SK-N-SH (cell line): ENCODE measurements at regions not wholly inside any gene's neighbourhood (a gene's known extent, or its start where the extent isn't known, plus 50 kb on each side); places are given as distances from the start of the nearest gene placed in this dataset.

Experiments used
- GATA2 ChIP-seq: sonication (generic); formaldehyde crosslinking; IDR thresholded peaks from 2 replicates; pipeline ENCODE4 v1.5.0; 2020; ENCODE audit warnings: mild to moderate bottlenecking, missing genetic modification reagents
- MAX ChIP-seq: IDR thresholded peaks from 2 replicates; pipeline ENCODE4 v1.4.0; 2012; ENCODE audit warnings: low read depth
- MEF2A ChIP-seq: IDR thresholded peaks from 2 replicates; pipeline ENCODE4 v1.4.0; 2012; ENCODE audit warnings: low read depth, borderline replicate concordance
- POLR2AphosphoS5 ChIP-seq: IDR thresholded peaks from 2 replicates; pipeline ENCODE4 v1.6.1; 2012; ENCODE audit warnings: low read depth, low read length
- REST ChIP-seq: IDR thresholded peaks from 2 replicates; pipeline ENCODE4 v1.6.1; 2012; ENCODE audit warnings: mild to moderate bottlenecking, low read depth, low read length, moderate library complexity
- SIN3A ChIP-seq: IDR thresholded peaks from 2 replicates; pipeline ENCODE4 v1.6.1; 2012; ENCODE audit warnings: low read depth, mild to moderate bottlenecking, low read length, moderate library complexity, borderline replicate concordance
- TAF1 ChIP-seq: IDR thresholded peaks from 2 replicates; pipeline ENCODE4 v1.6.1; 2012; ENCODE audit warnings: low read depth, mild to moderate bottlenecking, low read length, moderate library complexity, borderline replicate concordance
- TF ChIP-seq, protein P1 (sequence below): fragments of 200-600 bp; sonication (generic); IDR thresholded peaks from 2 replicates; pipeline ENCODE4 v1.6.1; 2017; ENCODE audit warnings: antibody characterized with exemption, mild to moderate bottlenecking, moderate library complexity

DNA sequence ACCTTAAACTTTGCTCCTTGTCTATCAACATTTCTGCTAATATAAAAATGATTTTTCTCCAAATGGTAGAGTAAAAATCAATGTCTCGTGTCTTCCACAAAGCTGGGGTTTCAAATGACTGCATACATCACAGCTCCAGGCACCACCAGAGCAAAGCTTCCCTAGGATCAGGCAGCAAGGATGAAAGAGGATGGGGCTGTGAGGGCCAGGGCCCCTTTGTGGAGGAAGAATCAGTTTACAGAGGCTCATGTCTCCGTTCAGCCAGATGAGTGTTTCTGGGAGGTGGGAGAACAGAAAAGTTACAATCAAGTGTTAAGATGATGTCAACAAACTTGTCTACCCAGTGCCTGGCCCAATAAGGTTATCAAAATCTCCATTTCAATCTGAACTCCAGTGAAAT is 105.5 kb downstream of the BDH1 start:
- TF ChIP-seq REST (no peak), MAX (no peak), GATA2 (CRISPR knock-in tag) (no peak), SIN3A (no peak), POLR2AphosphoS5 (no peak), MEF2A (no peak), TAF1 (no peak)
- TF ChIP-seq, protein P1, sequence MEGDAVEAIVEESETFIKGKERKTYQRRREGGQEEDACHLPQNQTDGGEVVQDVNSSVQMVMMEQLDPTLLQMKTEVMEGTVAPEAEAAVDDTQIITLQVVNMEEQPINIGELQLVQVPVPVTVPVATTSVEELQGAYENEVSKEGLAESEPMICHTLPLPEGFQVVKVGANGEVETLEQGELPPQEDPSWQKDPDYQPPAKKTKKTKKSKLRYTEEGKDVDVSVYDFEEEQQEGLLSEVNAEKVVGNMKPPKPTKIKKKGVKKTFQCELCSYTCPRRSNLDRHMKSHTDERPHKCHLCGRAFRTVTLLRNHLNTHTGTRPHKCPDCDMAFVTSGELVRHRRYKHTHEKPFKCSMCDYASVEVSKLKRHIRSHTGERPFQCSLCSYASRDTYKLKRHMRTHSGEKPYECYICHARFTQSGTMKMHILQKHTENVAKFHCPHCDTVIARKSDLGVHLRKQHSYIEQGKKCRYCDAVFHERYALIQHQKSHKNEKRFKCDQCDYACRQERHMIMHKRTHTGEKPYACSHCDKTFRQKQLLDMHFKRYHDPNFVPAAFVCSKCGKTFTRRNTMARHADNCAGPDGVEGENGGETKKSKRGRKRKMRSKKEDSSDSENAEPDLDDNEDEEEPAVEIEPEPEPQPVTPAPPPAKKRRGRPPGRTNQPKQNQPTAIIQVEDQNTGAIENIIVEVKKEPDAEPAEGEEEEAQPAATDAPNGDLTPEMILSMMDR: no peak
